SHP77 (cell line): ENCODE measurements at regions not wholly inside any gene's neighbourhood (a gene's known extent, or its start where the extent isn't known, plus 50 kb on each side); places are given as distances from the start of the nearest gene placed in this dataset.

Experiments used
- DNase-seq, 2 experiments: peaks; one replicate each; lab custom pipeline; 2025; lab: John Stamatoyannopoulos, UW

- no peak for DNase-seq
Measured at GRCh38 chr12:92553389-92553788, 149.4 kb upstream of the PLEKHG7 start.

DNA sequence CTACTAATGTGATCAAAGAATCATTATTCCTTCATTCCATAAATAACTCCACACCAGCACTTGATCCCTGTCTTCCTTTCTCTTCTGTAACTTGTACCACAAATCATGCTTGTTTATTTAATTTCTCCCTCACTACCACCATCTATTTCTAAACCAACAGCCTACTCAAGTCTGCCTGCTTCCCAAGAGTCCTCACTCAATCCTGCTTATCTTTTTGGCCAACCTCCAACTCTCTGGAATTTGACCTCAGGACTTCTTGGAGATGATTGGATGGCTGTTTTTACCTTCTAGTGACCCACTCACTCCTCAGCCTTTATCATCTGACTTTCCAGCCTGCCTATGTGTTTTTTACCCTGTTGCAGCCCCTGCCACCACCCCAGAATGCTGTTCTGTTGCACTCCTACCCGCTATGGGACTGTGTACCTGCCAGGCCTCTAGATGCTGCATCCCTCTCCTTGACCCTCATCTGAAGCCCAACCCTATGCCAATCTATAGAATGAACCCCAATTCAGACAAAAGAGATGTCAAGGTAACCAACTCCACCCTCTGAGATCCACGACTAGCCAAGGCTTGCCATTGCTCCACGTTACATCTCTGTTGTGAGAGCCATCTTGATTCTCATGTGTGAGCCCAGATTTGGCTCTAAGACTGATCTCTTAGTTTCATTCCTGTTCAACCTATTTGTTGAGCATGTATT is 150.2 kb upstream of the PLEKHG7 start:
- no peak for DNase-seq

DNA sequence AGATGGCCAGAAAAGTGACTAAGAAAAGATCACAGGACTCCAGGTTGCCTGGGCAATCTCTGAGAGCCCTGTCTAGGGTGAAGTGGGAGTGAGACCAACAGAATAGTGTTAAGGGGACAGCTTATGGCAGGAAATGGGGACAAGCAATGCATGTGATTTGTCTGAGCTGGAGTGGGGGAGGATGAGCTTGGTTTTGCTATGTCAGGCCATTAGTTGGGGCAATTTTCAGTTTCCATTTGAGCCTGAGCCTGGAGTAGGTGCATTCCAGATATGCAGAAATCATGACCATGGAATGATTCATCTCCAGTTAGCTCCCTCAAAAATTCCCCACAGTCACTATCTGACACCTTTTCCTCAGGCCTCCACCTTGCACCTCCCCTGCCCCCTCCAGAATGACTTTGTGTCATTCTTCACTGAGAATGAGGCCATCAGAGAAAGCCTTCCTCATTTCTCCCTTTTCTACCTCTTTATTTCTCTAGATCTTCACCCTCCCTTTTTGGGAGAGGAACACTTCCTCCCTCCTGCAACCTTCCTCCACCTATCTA is 150.9 kb upstream of the PLEKHG7 start:
- DNase-seq: no peak

- no peak for DNase-seq
Measured at GRCh38 chr12:92551210-92551609, 151.6 kb upstream of the PLEKHG7 start.

- DNase-seq: no peak
Measured at GRCh38 chr12:92550661-92551060, 152.1 kb upstream of the PLEKHG7 start.

GRCh38 chr12:92550254-92550653 is 152.5 kb upstream of the PLEKHG7 start:
- DNase-seq: no peak

DNA sequence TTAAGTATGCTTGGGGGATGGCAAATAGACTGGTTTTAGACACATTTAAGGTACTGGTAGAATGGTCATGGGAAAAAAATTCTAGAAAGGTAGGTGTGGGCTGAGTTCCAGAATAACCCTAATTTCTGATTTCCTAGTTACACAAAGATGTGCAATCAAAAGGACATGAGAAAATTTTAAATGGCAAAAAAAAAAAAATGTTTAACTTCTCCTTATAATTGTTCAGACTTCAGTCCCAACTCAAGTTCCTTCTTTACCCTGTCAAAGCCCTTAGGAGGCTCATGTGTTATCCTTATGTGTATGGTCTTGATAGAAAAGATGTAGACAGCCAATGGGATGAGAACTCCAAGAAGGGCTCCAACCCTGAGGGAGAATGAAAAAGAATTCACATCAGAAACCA is 153.3 kb upstream of the PLEKHG7 start:
- no peak for DNase-seq

DNA sequence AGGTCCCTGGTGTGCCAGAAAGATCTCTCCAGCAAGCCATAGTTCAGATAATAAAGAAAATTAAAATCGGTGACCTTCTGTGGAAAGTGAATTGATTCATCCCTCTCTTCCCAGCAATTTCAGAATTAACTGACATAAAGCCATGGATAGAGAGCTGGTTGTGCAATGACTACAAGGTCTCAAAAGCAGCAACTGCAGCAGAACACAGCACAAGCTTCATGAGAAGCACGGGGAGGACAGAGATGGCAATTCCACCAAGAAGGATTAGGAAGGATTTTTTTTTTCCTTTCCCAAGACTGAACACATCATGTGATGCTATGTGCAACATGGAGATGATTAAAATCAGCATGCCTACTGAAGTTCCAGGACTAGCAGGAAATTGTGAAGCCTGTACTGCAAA is 154.9 kb upstream of the PLEKHG7 start:
- DNase-seq: no peak

DNA sequence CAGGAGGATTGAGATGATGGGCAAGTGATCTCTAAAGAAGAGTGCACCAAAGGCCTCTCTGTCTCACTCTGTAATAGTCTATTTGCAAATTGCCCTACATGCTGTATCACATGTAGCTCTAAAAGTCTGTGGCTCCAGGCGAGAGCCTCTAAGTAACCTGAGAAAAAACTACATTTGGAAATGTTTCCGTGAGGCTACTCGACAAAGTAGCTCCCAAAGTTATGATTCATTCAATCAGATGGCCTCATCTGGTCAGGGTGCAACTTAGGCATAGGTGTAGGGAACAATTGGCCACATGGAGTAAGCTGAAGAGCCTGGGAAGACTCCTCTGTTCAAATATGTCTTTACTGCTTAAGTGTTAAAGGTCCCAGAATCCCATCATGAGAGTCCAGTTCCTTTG is 155.4 kb upstream of the PLEKHG7 start:
- DNase-seq: no peak

GRCh38 chr12:92546635-92547348 is 156.0 kb upstream of the PLEKHG7 start:
- DNase-seq: no peak

- DNase-seq: no peak
Measured at GRCh38 chr12:92546259-92546634, 156.5 kb upstream of the PLEKHG7 start.

DNA sequence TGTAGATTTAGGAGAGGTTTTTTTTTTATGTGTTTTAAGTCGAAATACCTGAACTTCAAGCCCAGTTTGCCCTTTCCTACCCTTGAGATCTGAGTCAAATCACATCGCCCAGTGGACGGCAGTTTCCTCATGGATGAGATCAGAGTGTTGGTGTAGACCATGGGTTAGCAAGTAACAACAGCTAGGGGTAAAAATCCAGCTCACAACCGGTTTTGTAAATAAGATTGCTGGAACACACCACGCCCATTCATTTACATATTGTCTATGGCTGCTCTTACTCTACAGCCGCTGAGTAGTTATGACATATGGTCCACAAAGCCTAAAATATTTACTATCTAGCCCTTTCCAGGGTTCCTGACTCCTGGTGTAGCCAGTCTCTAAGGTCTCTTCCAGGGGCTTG is 158.5 kb upstream of the PLEKHG7 start:
- DNase-seq: no peak

DNA sequence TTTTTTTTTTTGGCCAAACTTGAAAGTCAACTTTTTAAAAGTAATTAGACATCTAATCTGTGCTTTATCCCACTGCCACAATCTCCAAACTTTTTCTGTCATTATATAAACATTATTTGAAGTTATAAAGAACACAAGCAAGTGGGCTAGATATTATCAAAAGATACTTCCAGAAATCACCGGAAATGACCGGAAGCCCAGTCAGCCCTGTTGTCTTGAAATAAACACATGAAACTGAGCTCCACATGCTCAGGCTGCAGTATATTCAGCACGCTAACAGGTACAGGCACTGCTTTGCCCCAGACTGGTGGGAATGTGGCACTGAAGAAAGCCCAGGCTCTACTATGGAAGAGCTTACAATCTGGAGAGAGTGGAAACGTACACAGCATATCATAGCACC is 158.9 kb upstream of the PLEKHG7 start:
- DNase-seq: no peak

DNA sequence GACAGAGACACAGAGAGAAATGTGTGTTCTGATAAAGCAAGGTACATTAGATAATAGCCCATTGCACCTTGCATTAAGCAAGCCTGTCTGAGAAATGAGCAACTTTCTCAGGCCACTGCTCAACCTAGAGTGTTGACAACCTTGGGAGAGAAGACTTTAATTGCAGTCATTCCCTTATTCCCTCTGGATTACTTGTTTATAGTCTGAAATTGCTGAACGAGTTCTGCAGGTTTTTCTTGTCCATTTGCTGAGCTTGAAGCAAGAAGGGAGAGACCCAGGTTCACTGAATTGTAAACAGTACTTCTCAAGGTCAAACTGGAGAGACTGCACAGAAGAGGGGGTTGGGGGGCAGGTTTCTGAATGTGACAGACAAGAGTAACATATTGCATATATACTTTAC is 159.4 kb upstream of the PLEKHG7 start:
- no peak for DNase-seq

GRCh38 chr12:92541731-92542130 is 161.1 kb upstream of the PLEKHG7 start:
- no peak for DNase-seq

GRCh38 chr12:92540782-92541423 is 161.9 kb upstream of the PLEKHG7 start:
- no peak for DNase-seq

DNA sequence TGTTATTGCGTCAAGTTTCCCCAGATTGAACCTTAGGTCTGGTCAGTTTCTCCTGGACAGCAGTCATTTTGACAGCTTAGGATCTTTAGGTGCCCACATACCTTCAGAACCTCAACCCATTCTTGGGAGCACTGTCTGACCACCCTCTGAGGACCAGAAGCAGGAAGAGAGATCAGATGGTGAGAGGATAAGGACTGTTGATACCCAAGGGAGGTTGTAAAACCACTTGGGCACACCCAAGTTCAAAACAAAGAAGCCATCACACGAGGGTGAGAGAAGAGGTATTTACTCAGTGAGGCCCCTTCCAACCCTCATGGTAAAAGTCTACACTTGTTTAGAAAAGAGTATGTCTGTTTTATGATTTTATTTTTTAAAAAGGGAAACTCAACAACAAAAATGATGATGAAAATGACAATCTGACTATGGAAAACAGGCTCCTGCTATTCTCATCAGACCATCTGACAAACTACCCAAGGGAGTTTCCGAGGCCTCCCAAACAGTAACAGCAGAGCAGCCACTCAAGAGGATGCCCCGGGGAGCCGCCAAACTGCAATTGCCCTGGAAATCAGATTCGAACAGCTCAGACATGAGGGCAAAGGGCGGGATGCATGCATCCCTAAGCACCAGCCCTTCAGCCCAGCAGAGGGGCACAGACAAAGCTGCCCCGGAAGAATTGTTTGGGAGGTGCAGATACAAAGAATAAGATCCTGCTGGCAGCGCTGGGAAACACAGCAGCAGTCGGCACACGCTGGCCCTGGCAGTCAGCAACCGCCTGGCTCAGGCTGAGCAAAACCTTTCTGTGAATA is 162.6 kb upstream of the PLEKHG7 start:
- no peak for DNase-seq

DNA sequence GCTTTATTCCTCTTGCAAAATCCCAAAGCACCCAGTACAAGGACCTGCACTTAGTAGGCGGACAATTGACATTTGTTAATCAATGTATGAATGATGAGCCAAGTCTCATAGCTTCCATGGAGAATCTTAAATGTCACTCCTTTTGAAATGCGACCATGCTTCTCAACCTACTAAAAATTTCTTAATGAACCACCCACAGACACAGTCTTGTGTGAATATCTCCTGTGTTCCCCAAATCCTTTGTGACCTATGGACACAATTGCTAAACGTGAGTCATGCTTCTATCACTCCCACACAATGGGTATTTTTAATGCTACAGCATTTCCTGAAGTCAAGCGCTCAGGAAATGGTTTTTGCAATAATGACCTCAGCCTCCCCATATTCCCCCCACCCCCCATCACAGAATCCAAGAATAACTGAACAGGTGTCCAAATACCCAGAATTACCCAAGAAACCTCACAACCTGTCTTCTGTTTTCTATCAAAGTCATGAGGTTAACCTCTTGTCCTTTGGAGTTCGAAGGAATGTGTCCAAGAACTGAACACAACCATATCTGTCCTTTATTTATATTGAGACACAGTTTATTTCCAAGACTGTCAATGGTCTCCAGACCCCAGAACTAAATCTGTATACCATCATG is 163.6 kb upstream of the PLEKHG7 start:
- DNase-seq: no peak

GRCh38 chr12:92537290-92537960 is 165.4 kb upstream of the PLEKHG7 start:
- no peak for DNase-seq

DNA sequence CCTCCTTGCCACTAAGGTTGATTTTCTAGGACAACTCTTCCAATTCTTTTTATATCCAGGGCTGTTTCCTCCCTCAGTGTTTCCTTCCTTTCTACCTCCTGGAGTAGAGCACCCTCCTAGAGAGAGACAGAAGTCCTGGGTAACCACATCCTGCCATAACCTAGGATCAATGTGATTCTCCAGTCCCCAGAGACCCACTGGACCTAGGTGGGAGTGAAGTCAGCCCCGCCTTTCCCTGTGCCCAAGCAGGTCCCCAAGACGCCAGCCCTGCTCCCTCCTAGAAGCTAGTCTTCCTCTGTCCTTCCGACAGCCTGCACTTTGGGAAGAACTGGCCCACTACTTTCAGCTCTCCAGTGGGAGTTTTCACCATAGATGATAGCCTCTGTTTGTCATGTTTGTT is 166.8 kb upstream of the PLEKHG7 start:
- DNase-seq: no peak

GRCh38 chr12:92533280-92533890 is 169.4 kb upstream of the PLEKHG7 start:
- no peak for DNase-seq
